K562 (cell line): ENCODE measurements at regions not wholly inside any gene's neighbourhood (a gene's known extent, or its start where the extent isn't known, plus 50 kb on each side); places are given as distances from the start of the nearest gene placed in this dataset.

Experiments
- ATAC-seq: fragments of 200-7000 bp; cut with Tn5 transposase; 3 replicates; pipeline ENCODE4 v1.9.1; 2020; ENCODE audit warnings: moderate library complexity
- BruUV-seq: library from RNA; stranded (reverse); fragments of 400-500 nt; replicated peaks from 2 replicates; lab custom pipeline; 2021; lab: Mats Ljungman, UMichigan
- CTCF ChIA-PET: fragments of 300-600 bp; formaldehyde crosslinking; extraction: SDS; loops from one replicate; lab custom pipeline; 2021; ENCODE audit warnings: low intra/inter-chr PET ratio; lab: Yijun Ruan, JAX
- POLR2A ChIA-PET: fragments of 300-600, 350-650 bp; sonication (Branson Sonifier 250); formaldehyde crosslinking; extraction: SDS; loops from one replicate; lab custom pipeline; 2021; ENCODE audit warnings: antibody characterized with exemption, inconsistent platforms; lab: Yijun Ruan, JAX
- DNase-seq, 4 experiments: peaks; one replicate each; pipeline versions ENCODE4 v3.0.0 to v3.0.0-alpha.2; 2011 to 2018; ENCODE audit warnings: low spot score in 3 of 4, mixed read lengths in 3 of 4; ENCODE audit errors: extremely low read depth in 1 of 4
- FAIRE-seq: peaks from 2 replicates; lab custom pipeline; 2011; peaks lifted over from hg19 to GRCh38; lab: Jason Lieb, UNC
- H2AFZ ChIP-seq: 2 replicates; pipeline ENCODE4 v1.6.0; 2011; ENCODE audit warnings: low read depth, low read length, control low read depth, inconsistent platforms
- H3K27ac ChIP-seq: fragments of 200-600 bp; 3 replicates; pipeline ENCODE4 v1.8.0; 2011; ENCODE audit warnings: low read depth, mild to moderate bottlenecking, control low read depth, inconsistent platforms, low read length, moderate library complexity, mixed read lengths; ENCODE audit errors: extremely low read depth
- H3K27me3 ChIP-seq, 2 experiments: fragments of 300-600 bp in 1 of 2; 2 replicates in 1 of 2; 3 replicates in 1 of 2; pipeline versions ENCODE4 v1.6.0 to v1.8.0; 2011; ENCODE audit warnings: inconsistent platforms in 2 of 2, low read length in 2 of 2, mild to moderate bottlenecking in 1 of 2, mixed read lengths in 1 of 2, moderate library complexity in 1 of 2; ENCODE audit not compliant: control insufficient read depth in 2 of 2, insufficient read depth in 2 of 2
- H3K36me3 ChIP-seq: fragments of 300-600 bp; 3 replicates; pipeline ENCODE4 v1.8.0; 2011; ENCODE audit warnings: mild to moderate bottlenecking, low read length, inconsistent platforms; ENCODE audit not compliant: control insufficient read depth, insufficient read depth
- H3K4me1 ChIP-seq, 2 experiments: fragments of 200-600 bp in 1 of 2; replicated peaks in 1 of 2; 2 replicates in 1 of 2; 3 replicates in 1 of 2; pipeline versions ENCODE4 v1.5.1 to v1.8.0; 2011; ENCODE audit warnings: inconsistent platforms in 2 of 2, low read length in 2 of 2, mild to moderate bottlenecking in 1 of 2, mixed read lengths in 1 of 2, moderate library complexity in 1 of 2; ENCODE audit not compliant: control insufficient read depth in 2 of 2, insufficient read depth in 2 of 2
- H3K4me2 ChIP-seq: 2 replicates; pipeline ENCODE4 v1.6.1; 2011; ENCODE audit warnings: low read length, control low read depth, inconsistent platforms, mixed read lengths; ENCODE audit not compliant: insufficient read depth
- H3K4me3 ChIP-seq: fragments of 200-600 bp; sonication (generic), shearing (Covaris generic); 2 replicates; pipeline ENCODE4 v1.5.1; 2016; ENCODE audit warnings: control low read depth, inconsistent platforms
- H3K79me2 ChIP-seq: fragments of 200-600 bp; 3 replicates; pipeline ENCODE4 v1.8.0; 2011; ENCODE audit warnings: low read length, inconsistent platforms; ENCODE audit not compliant: control insufficient read depth, insufficient read depth
- H3K9ac ChIP-seq, 2 experiments: 2 replicates each; pipeline versions ENCODE4 v1.6.0 to v1.6.1; 2011; ENCODE audit warnings: low read depth in 2 of 2, low read length in 2 of 2, control low read depth in 1 of 2, inconsistent platforms in 1 of 2, mild to moderate bottlenecking in 1 of 2, mixed read lengths in 1 of 2; ENCODE audit not compliant: insufficient read depth in 1 of 2
- H3K9me1 ChIP-seq: one replicate; pipeline ENCODE4 v1.6.0; 2011; ENCODE audit warnings: inconsistent platforms, mild to moderate bottlenecking, low read length, moderate library complexity; ENCODE audit not compliant: control insufficient read depth, insufficient read depth
- H3K9me3 ChIP-seq: replicated peaks from 2 replicates; pipeline ENCODE4 v1.5.1; 2011; ENCODE audit warnings: low read depth, low read length, inconsistent platforms; ENCODE audit not compliant: control insufficient read depth, insufficient read depth
- H4K20me1 ChIP-seq: replicated peaks from 2 replicates; pipeline ENCODE4 v1.6.1; 2011; ENCODE audit warnings: low read length, inconsistent platforms, mixed read lengths; ENCODE audit not compliant: control insufficient read depth, insufficient read depth
- BHLHE40 ChIP-seq: IDR thresholded peaks from 2 replicates; pipeline ENCODE4 v1.6.1; 2011; ENCODE audit warnings: low read length, improper control_type of control experiment
- CBFB ChIP-seq: sonication (generic); formaldehyde crosslinking; IDR thresholded peaks from 2 replicates; pipeline ENCODE4 v1.4.0; 2020; ENCODE audit warnings: mild to moderate bottlenecking, missing genetic modification reagents
- FOXA1 ChIP-seq: fragments of 450-650 bp; IDR thresholded peaks from 2 replicates; pipeline ENCODE4 v1.6.1; 2016; ENCODE audit warnings: mild to moderate bottlenecking, borderline replicate concordance
- HDAC6 ChIP-seq: IDR thresholded peaks from 2 replicates; pipeline ENCODE4 v1.6.1; 2012; ENCODE audit warnings: low read depth, mild to moderate bottlenecking, control low read depth, inconsistent platforms, low read length, moderate library complexity
- KDM4B ChIP-seq, 2 experiments: fragments of 450-650 bp in 1 of 2; sonication (generic) in 1 of 2; IDR thresholded peaks; 2 replicates each; pipeline ENCODE4 v1.6.1; 2016 to 2017; ENCODE audit warnings: borderline replicate concordance in 2 of 2, antibody characterized with exemption in 1 of 2, low read depth in 1 of 2, mild to moderate bottlenecking in 1 of 2
- NBN ChIP-seq: fragments of 450-650 bp; IDR thresholded peaks from 2 replicates; pipeline ENCODE4 v1.6.1; 2016; ENCODE audit warnings: low read depth, mild to moderate bottlenecking
- NR2C2 ChIP-seq, 2 experiments: fragments of 200-800 bp in 1 of 2; sonication (Bioruptor generic) in 1 of 2; sonication (generic) in 1 of 2; formaldehyde crosslinking in 1 of 2; IDR thresholded peaks; 2 replicates each; pipeline versions ENCODE4 v1.6.1 to v1.8.0; 2016 to 2022; ENCODE audit warnings: mild to moderate bottlenecking in 1 of 2, missing compliant biosample characterization in 1 of 2, missing genetic modification characterization in 1 of 2, missing genetic modification reagents in 1 of 2
- PPARD ChIP-seq: fragments of 250-450 bp; sonication (Bioruptor Pico); IDR thresholded peaks from 2 replicates; pipeline ENCODE4 v1.8.0; 2022; ENCODE audit warnings: inconsistent platforms, mild to moderate bottlenecking, moderate library complexity
- RBM39 ChIP-seq: fragments of 200-400 bp; formaldehyde crosslinking; optimal IDR thresholded peaks from 2 replicates; pipeline ENCODE3; 2018; ENCODE audit warnings: low read depth, low read length
- RHOXF2B ChIP-seq: fragments of 250-450 bp; sonication (Bioruptor Pico); conservative IDR thresholded peaks from 2 replicates; pipeline ENCODE4 v1.5.1; 2021
- SMAD3 ChIP-seq: fragments of 450-650 bp; formaldehyde crosslinking; conservative IDR thresholded peaks from 2 replicates; pipeline ENCODE4 v1.4.0; 2020; ENCODE audit warnings: mild to moderate bottlenecking
- ZBTB11 ChIP-seq, 3 experiments: fragments of 200-800 bp in 1 of 3; fragments of 250-450 bp in 1 of 3; fragments of 450-650 bp in 1 of 3; sonication (Bioruptor Pico) in 1 of 3; sonication (Bioruptor generic) in 1 of 3; formaldehyde crosslinking in 1 of 3; IDR thresholded peaks; 2 replicates each; pipeline versions ENCODE4 v1.6.1 to v1.8.0; 2016 to 2022; ENCODE audit warnings: mild to moderate bottlenecking in 2 of 3, missing genetic modification characterization in 2 of 3, missing compliant biosample characterization in 1 of 3, moderate library complexity in 1 of 3
- ZBTB17 ChIP-seq: fragments of 450-650 bp; formaldehyde crosslinking; IDR thresholded peaks from 2 replicates; pipeline ENCODE4 v1.4.0; 2020; ENCODE audit warnings: mild to moderate bottlenecking
- ZBTB8A ChIP-seq: fragments of 450-650 bp; IDR thresholded peaks from 2 replicates; pipeline ENCODE4 v1.6.1; 2018; ENCODE audit warnings: mild to moderate bottlenecking, moderate library complexity; ENCODE audit not compliant: partially characterized antibody
- ZFP30 ChIP-seq: fragments of 250-450 bp; sonication (Bioruptor Pico); IDR thresholded peaks from 2 replicates; pipeline ENCODE4 v1.8.0; 2022; ENCODE audit warnings: moderate library complexity, mild to moderate bottlenecking, inconsistent platforms, borderline replicate concordance
- ZNF12 ChIP-seq: sonication (generic); formaldehyde crosslinking; IDR thresholded peaks from 2 replicates; pipeline ENCODE4 v1.4.0; 2020; ENCODE audit warnings: mild to moderate bottlenecking, missing genetic modification reagents
- ZNF583 ChIP-seq: fragments of 250-450 bp; sonication (Bioruptor Pico); IDR thresholded peaks from 2 replicates; pipeline ENCODE4 v1.4.0; 2020
- WGBS: fragments of 100-300 bp; shearing (Covaris generic); methylation state at CpG from one replicate; pipeline ENCODE4 v1.1.6; 2016; ENCODE audit warnings: low coverage, mixed read lengths; ENCODE audit not compliant: insufficient coverage; ENCODE audit errors: missing lambda C conversion rate; 5-methylcytosine and 5-hydroxymethylcytosine counted together
- in situ Hi-C: fragments of 300-500 bp; cut with MboI; formaldehyde crosslinking; loops from 4 replicates; pipeline ENCODE4 v1.15.0; 2018; ENCODE audit warnings: inconsistent platforms, mixed read lengths
- intact Hi-C: fragments of 100-400 bp; cut with micrococcal nuclease; formaldehyde crosslinking; loops from 2 replicates; pipeline ENCODE4 v1.14.2; 2022

GRCh38 chr21:32955311-32956060, 70.2 kb upstream of the OLIG2 start:
- intact Hi-C loops (no loop called here), in situ Hi-C loops (no loop called here)
- TF ChIP-seq ZBTB11 (CRISPR knock-in tag; IDR thresholded peaks at IDR 0.05) (no peak), ZBTB8A (no peak), CBFB (CRISPR knock-in tag) (no peak), NR2C2 (CRISPR knock-in tag; IDR thresholded peaks at IDR 0.05) (no peak), NR2C2 (tag; IDR thresholded peaks at IDR 0.05) (no peak), PPARD (CRISPR knock-in tag) (no peak), FOXA1 (no peak), RBM39 (no peak), ZNF12 (CRISPR knock-in tag) (no peak), ZNF583 (CRISPR knock-in tag) (no peak), ZBTB17 (no peak), SMAD3 (CRISPR knock-in tag) (no peak), KDM4B (IDR thresholded peaks at IDR 0.05; ENCODE audit: borderline replicate concordance in 2 of 2, low read depth in 1 of 2) (no peak), ZFP30 (no peak), BHLHE40 (no peak), HDAC6 (no peak), RHOXF2B (CRISPR knock-in tag) (no peak), NBN (no peak)
- POLR2A ChIA-PET: interaction anchor here (0.6 to 1.3 kb wide), 5 partner anchors 7 to 651 kb away, joined by 3 read pairs; no protein-coding TSS in a partner anchor
- 2% methylated on average over 20 of the region's 20 CpGs for WGBS
- no peaks in the 10 kb centered on the region for H3K9me1 ChIP-seq
- H2AFZ ChIP-seq: no peak overlapping the region
- no peaks in the 10 kb centered on the region for H3K9me3 ChIP-seq
- BruUV-seq: no TSS peak
- H3K79me2 ChIP-seq: no peaks in the 10 kb centered on the region
- no peak overlapping the region for H3K27ac ChIP-seq
- DNase-seq (no peak), FAIRE-seq (no peak), ATAC-seq (no peak)
- no peaks in the 10 kb centered on the region for H4K20me1 ChIP-seq
- H3K4me1 ChIP-seq: no peaks in the 10 kb centered on the region
- peaks cover 35 to 56% of the 10 kb centered on the region in 2 experiments for H3K27me3 ChIP-seq
- CTCF ChIA-PET: no interaction called here
- no peak overlapping the region for H3K9ac ChIP-seq
- no peak overlapping the region for H3K4me3 ChIP-seq
- no peak overlapping the region for H3K4me2 ChIP-seq
- H3K36me3 ChIP-seq: no peaks in the 10 kb centered on the region
